Adrenal gland (tissue), 9 donors: ENCODE measurements at regions not wholly inside any gene's neighbourhood (a gene's known extent, or its start where the extent isn't known, plus 50 kb on each side); places are given as distances from the start of the nearest gene placed in this dataset.

Source experiments
- DNase-seq, 7 donors: peaks; one replicate each; pipeline ENCODE4 v3.0.0-alpha.2; 2019 to 2020
- H3K27ac ChIP-seq, 5 donors: fragments of 200-600 bp; sonication (generic) in 4 of 5; 1 replicate in 3 of 5; 2 replicates in 2 of 5; pipeline versions ENCODE4 v1.5.1 to v1.8.0; 2016 to 2020; ENCODE audit warnings: mild to moderate bottlenecking in 1 of 5
- H3K27me3 ChIP-seq: fragments of 200-600 bp; 2 replicates; pipeline ENCODE4 v1.8.0; 2021
- H3K36me3 ChIP-seq, 2 donors: fragments of 200-600 bp; replicated peaks in 1 of 2; 1 replicate in 1 of 2; 2 replicates in 1 of 2; pipeline versions ENCODE4 v1.5.1 to v1.8.0; 2018 to 2022
- H3K4me1 ChIP-seq, 2 donors: fragments of 200-600 bp; replicated peaks in 1 of 2; 1 replicate in 1 of 2; 2 replicates in 1 of 2; pipeline versions ENCODE4 v1.5.1 to v1.8.0; 2018 to 2021
- H3K4me3 ChIP-seq, 4 donors: fragments of 200-600 bp; sonication (generic) in 3 of 4; one replicate each; pipeline ENCODE4 v1.5.1; 2016 to 2018
- H3K9me3 ChIP-seq, 3 donors: fragments of 200-600 bp; sonication (generic) in 1 of 3; replicated peaks in 1 of 3; 1 replicate in 2 of 3; 2 replicates in 1 of 3; pipeline versions ENCODE4 v1.5.1 to v1.8.0; 2016 to 2021
- CTCF ChIP-seq, 6 experiments: fragments of 450-650 bp in 4 of 6; fragments of 200-600 bp in 2 of 6; sonication (generic) in 1 of 6; IDR thresholded peaks; 1 replicate in 5 of 6; 2 replicates in 1 of 6; pipeline versions ENCODE4 v1.5.1 to v1.8.0; 2016 to 2021; ENCODE audit warnings: antibody characterized with exemption in 6 of 6, mild to moderate bottlenecking in 2 of 6, moderate library complexity in 1 of 6
- POLR2A ChIP-seq, 2 donors: fragments of 450-650 bp; IDR thresholded peaks; one replicate each; pipeline ENCODE4 v1.6.1; 2017; ENCODE audit warnings: antibody characterized with exemption in 2 of 2, mild to moderate bottlenecking in 2 of 2, moderate library complexity in 1 of 2
- WGBS, 4 donors: extraction: QIAGEN DNeasy Blood & Tissue Kit in 2 of 4; methylation state at CpG; one replicate each; pipeline versions ENCODE4 v1.1.5 to v1.1.7; 2013 to 2017; 5-methylcytosine and 5-hydroxymethylcytosine counted together
- intact Hi-C, 2 donors: fragments of 100-400 bp; cut with DNase I; formaldehyde crosslinking; loops; one replicate each; pipeline versions ENCODE4 v1.14.1 to v1.15.0; 2022 to 2023
- donor health status: healthy with polysubstance abuse.
- donor health status: Bipolar disorder and iron deficiency.
- donor health status: DM: yes; HTN: yes; CAD: no.
- donor health status: DM: no; HTN: no; CAD: no.
- donor health status: DM: no; HTN: no; CAD: no.

GRCh38 chr1:223474804-223475203 is 81.6 kb downstream of the CCDC185 start:
- TF ChIP-seq POLR2A (IDR thresholded peaks at IDR 0.05), result no peak
- TF ChIP-seq CTCF (IDR thresholded peaks at IDR 0.05), result no peak
- intact Hi-C loops, result no loop called here
- no peaks in the 10 kb centered on the region for H3K36me3 ChIP-seq
- no peaks in the 10 kb centered on the region for H3K9me3 ChIP-seq
- H3K27ac ChIP-seq, result no peak overlapping the region
- no peak for DNase-seq
- H3K4me1 ChIP-seq, result no peaks in the 10 kb centered on the region
- WGBS, 4 donors, result 74 to 87% (median 83%) methylated on average over 6 of the region's 6 CpGs
- H3K4me3 ChIP-seq, result no peak overlapping the region
- H3K27me3 ChIP-seq, result no peaks in the 10 kb centered on the region

GRCh38 chr1:223477456-223477855 is 84.2 kb downstream of the CCDC185 start:
- no peak for TF ChIP-seq CTCF (IDR thresholded peaks at IDR 0.05)
- no peak for TF ChIP-seq POLR2A (IDR thresholded peaks at IDR 0.05)
- Histone ChIP-seq H3K4me3 (no peak overlapping the region), H3K36me3 (no peaks in the 10 kb centered on the region), H3K9me3 (no peaks in the 10 kb centered on the region), H3K27ac (no peak overlapping the region), H3K27me3 (no peaks in the 10 kb centered on the region), H3K4me1 (no peaks in the 10 kb centered on the region)
- peak in 1 of 7 donors; percentile 6 for DNase-seq
- WGBS, 4 donors, result 48 to 61% (median 56%) methylated on average over 2 of the region's 2 CpGs
- intact Hi-C loops, result no loop called here

GRCh38 chr1:223478606-223479005 is 85.4 kb downstream of the CCDC185 start:
- DNase-seq, result no peak
- Histone ChIP-seq H3K4me1 (no peaks in the 10 kb centered on the region), H3K9me3 (no peaks in the 10 kb centered on the region), H3K36me3 (no peaks in the 10 kb centered on the region), H3K4me3 (no peak overlapping the region), H3K27ac (no peak overlapping the region), H3K27me3 (no peaks in the 10 kb centered on the region)
- intact Hi-C loops, result no loop called here
- TF ChIP-seq CTCF (IDR thresholded peaks at IDR 0.05) (no peak), POLR2A (IDR thresholded peaks at IDR 0.05) (no peak)
- WGBS, 4 donors, result 66 to 72% (median 70%) methylated on average over 9 to 10 of the region's 10 CpGs

GRCh38 chr1:223479261-223479660 is 86.0 kb downstream of the CCDC185 start:
- Histone ChIP-seq H3K4me1 (no peaks in the 10 kb centered on the region), H3K9me3 (no peaks in the 10 kb centered on the region), H3K27me3 (no peaks in the 10 kb centered on the region), H3K4me3 (no peak overlapping the region), H3K36me3 (no peaks in the 10 kb centered on the region), H3K27ac (no peak overlapping the region)
- 32 to 49% (median 37%) methylated on average over 7 of the region's 7 CpGs for WGBS, 4 donors
- intact Hi-C loops, result no loop called here
- no peak for DNase-seq
- no peak for TF ChIP-seq CTCF (IDR thresholded peaks at IDR 0.05)
- TF ChIP-seq POLR2A (IDR thresholded peaks at IDR 0.05), result no peak
